Right cardiac atrium (tissue), 5 donors: ENCODE measurements at regions not wholly inside any gene's neighbourhood (a gene's known extent, or its start where the extent isn't known, plus 50 kb on each side); places are given as distances from the start of the nearest gene placed in this dataset.
"Not testable (repeated sequence)": the region's sequence is repeated elsewhere in the genome, so short reads cannot be mapped to it uniquely, and the experiment has no call there.

Source experiments
- ATAC-seq, 2 donors: fragments of 200-7000 bp; cut with Tn5 transposase; one replicate each; pipeline versions ENCODE4 v1.8.0 to v1.9.1; 2020; ENCODE audit warnings: moderate library complexity in 2 of 2, mild to moderate bottlenecking in 1 of 2
- DNase-seq, 3 donors: peaks; one replicate each; pipeline ENCODE4 v3.0.0-alpha.2; 2020
- H3K27ac ChIP-seq: one replicate; pipeline ENCODE4 v1.5.1; 2013; ENCODE audit warnings: mild to moderate bottlenecking, low read length, control low read depth, moderate library complexity
- H3K27me3 ChIP-seq: one replicate; pipeline ENCODE4 v1.6.1; 2013; ENCODE audit not compliant: control insufficient read depth, insufficient read depth
- H3K4me1 ChIP-seq: one replicate; pipeline ENCODE4 v1.6.1; 2013; ENCODE audit warnings: low read length; ENCODE audit not compliant: control insufficient read depth, insufficient read depth
- H3K4me3 ChIP-seq: one replicate; pipeline ENCODE4 v1.5.1; 2013; ENCODE audit warnings: low read length, control low read depth
- H3K9me3 ChIP-seq: one replicate; pipeline ENCODE4 v1.6.1; 2013; ENCODE audit warnings: low read length; ENCODE audit not compliant: control insufficient read depth
- WGBS: extraction: QIAGEN DNeasy Blood & Tissue Kit; methylation state at CpG from one replicate; pipeline ENCODE4 v1.1.7; 2013; 5-methylcytosine and 5-hydroxymethylcytosine counted together
- intact Hi-C, 4 donors: fragments of 100-400 bp; cut with DNase I; formaldehyde crosslinking; loops; one replicate each; pipeline versions ENCODE4 v1.11.0 to v1.14.0; 2022 to 2023
- donor health status: healthy with polysubstance abuse.
- donor health status: DM: no; HTN: yes; CAD: no.
- donor health status: DM: no; HTN: no; CAD: no.
- donor health status: DM: no; HTN: yes; CAD: no; lungs with severe emphysema.
- donor health status: DM: yes; HTN: yes; CAD: no.

DNA sequence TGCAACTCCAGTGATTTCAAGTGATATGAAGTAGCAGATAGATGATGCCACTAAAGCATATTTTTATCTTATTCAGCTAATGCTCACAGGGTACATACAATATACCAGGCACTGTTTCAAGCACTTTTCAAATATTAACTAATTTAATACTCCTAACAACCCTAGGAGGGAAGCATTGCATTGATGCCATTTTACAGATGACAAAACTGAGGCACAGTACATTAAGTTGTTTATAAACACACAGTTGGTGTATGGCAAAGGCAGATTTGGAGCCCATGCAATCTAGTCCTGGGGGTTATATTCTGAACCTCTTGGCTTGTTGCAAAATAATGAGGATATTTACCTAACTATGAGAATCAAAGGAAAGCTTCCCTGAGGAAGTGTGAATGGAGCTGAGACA, 371.0 kb downstream of the SFMBT2 start:
- ATAC-seq (no peak), DNase-seq (no peak)
- no peak overlapping the region for H3K27ac ChIP-seq
- no peaks in the 10 kb centered on the region for H3K4me1 ChIP-seq
- no peaks in the 10 kb centered on the region for H3K9me3 ChIP-seq
- intact Hi-C loops = no loop called here
- H3K27me3 ChIP-seq = no peaks in the 10 kb centered on the region
- H3K4me3 ChIP-seq = no peak overlapping the region

DNA sequence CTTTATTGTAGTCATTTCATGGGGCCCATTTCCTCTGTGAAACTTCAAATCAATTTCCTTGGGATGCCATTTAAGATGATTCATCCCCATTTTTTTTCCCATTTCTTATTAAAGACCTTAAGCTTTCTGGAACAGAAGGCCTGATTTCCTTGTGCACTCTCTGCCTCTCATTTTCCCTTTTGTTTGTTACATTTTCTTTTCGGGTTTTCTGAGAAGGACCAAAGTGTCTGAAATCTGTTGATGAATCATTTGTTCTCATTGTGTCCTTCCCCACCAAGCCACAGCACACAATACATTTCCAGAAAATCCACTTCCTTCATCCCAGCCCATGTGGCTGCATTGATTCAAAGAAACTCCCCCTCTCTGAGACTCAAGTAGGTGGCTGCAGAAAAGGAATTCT, 372.4 kb downstream of the SFMBT2 start:
- H3K4me1 ChIP-seq = no peaks in the 10 kb centered on the region
- no peak overlapping the region for H3K27ac ChIP-seq
- DNase-seq (no peak), ATAC-seq (no peak)
- intact Hi-C loops = no loop called here
- no peaks in the 10 kb centered on the region for H3K27me3 ChIP-seq
- WGBS = 76% methylated on average over 1 of the region's 1 CpG
- no peak overlapping the region for H3K4me3 ChIP-seq
- no peaks in the 10 kb centered on the region for H3K9me3 ChIP-seq

DNA sequence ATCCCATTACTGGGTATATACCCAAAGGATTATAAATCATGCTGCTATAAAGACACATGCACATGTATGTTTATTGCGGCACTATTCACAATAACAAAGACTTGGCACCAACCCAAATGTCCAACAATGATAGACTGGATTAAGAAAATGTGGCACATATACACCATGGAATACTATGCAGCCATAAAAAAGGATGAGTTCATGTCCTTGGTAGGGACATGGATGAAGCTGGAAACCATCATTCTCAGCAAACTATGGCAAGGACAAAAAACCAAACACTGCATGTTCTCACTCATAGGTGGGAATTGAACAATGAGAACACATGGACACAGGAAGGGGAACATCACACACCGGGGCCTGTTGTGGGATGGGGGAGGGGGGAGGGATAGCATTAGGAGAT, 373.4 kb downstream of the SFMBT2 start:
- H3K9me3 ChIP-seq, H3K27me3 ChIP-seq, intact Hi-C loops, ATAC-seq, H3K27ac ChIP-seq, H3K4me3 ChIP-seq, DNase-seq, H3K4me1 ChIP-seq: not testable (repeated sequence)
- 100% methylated on average over 2 of the region's 2 CpGs for WGBS

DNA sequence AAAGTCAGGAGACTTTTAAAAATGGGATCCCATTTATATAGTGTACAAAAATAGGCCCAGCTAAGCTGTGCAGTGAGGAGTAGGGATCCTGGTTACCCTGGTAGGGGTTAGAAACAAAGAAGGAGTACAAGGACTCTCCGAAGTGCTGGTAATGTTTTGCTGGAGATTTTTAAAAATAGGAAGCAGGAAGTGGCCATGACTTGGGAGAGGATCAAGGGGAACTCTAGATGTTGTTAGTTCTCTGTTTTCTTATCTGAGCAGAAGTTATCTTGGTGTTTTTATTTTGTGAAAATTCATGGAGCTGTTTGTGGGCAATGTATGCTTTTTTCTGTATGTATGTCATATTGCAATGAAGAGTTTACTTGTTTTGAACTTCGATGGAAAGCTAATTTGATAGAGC, 373.9 kb downstream of the SFMBT2 start:
- DNase-seq = no peak
- Histone ChIP-seq H3K27ac (no peak overlapping the region), H3K4me1 (no peaks in the 10 kb centered on the region), H3K9me3 (no peaks in the 10 kb centered on the region), H3K4me3 (no peak overlapping the region), H3K27me3 (no peaks in the 10 kb centered on the region)
- ATAC-seq = no peak
- WGBS = 73% methylated on average over 2 of the region's 2 CpGs
- intact Hi-C loops = no loop called here

DNA sequence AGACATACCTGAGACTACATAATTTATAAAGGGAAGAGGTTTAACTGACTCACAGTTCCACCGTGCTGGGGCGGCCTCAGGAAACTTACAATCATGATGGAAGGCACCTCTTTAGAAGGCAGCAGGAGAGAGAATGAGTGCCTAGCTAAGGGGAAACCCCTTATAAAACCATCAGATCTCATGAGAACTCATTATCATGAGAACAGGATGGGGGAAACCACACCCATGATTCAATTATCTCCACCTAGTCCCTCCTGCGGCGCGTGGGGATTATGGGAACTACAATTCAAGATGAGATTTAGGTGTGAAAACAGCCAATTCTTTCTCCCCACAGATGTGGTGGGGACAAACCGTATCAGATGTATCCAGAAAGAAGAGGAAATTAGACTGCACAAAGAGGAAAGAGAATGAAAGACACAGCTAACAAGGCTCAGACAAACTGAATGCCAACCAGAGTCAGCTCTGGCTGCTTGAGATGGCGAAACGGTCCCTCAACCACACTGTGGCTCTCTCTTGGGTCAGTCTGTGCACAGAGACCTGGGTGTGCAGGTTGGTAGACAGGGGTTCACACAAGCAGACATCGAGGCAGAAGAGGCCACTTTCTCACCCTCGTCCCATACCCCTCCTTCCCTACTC, 375.6 kb downstream of the SFMBT2 start:
- 72% methylated on average over 10 of the region's 10 CpGs for WGBS
- intact Hi-C loops = no loop called here
- Histone ChIP-seq H3K4me1 (no peaks in the 10 kb centered on the region), H3K4me3 (no peak overlapping the region), H3K27ac (no peak overlapping the region), H3K27me3 (no peaks in the 10 kb centered on the region), H3K9me3 (no peaks in the 10 kb centered on the region)
- no peak for ATAC-seq
- DNase-seq = no peak

DNA sequence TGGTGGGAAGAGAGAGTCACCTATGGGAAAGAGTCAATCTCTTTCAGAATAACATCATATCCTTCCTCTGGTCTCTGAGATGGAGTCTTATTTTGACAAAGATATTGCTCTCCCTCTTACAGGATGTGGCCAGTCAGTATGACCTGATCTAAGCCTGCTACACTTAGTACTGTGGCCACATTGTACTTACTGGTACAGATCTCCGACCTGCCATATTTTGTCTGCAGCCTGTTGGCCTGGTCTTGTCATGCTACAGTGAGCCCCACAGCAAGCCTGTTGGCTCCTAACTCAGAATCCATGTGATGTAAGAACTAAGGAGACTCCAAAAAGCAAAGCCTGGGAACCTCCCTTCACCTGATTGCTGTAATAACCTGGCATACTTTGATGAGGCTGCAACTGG, 377.8 kb downstream of the SFMBT2 start:
- Histone ChIP-seq H3K9me3 (no peaks in the 10 kb centered on the region), H3K4me1 (no peaks in the 10 kb centered on the region), H3K4me3 (no peak overlapping the region), H3K27me3 (no peaks in the 10 kb centered on the region), H3K27ac (no peak overlapping the region)
- 77% methylated on average over 1 of the region's 1 CpG for WGBS
- ATAC-seq (no peak), DNase-seq (no peak)
- intact Hi-C loops = no loop called here

DNA sequence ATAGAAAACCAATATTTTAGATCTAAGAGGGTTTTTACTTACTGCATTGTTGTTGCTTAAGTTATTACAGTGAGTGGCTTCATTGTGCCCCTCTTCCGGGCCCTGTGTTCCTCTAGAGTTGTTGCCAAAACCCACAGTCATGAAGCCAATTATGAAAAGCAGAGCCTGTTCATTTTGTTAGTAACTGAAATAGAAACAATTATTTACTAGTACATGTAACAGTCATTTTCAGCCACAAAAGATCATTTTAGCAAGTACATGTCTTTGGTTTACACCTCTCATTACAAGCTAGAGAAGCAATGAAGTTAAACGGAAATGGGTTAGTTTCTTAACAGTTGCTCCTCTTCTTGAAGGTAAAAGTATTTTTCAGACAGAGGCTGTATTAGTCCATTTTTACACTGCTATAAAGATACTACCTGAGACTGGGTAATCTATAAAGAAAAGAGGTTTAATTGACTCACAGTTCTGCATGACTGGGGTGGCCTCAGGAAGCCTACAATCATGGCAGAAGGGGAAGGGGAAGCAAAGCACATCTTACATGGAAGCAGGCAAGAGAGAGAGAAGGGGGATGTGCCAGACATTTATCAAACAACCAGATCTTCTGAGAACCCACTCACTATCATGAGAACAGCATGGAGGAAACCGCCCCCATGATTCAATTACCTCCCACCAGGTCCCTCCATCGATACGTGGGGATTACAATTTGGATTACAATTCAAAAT, 380.5 kb downstream of the SFMBT2 start:
- Histone ChIP-seq H3K4me1 (no peaks in the 10 kb centered on the region), H3K27ac (no peak overlapping the region), H3K9me3 (no peaks in the 10 kb centered on the region), H3K27me3 (no peaks in the 10 kb centered on the region), H3K4me3 (no peak overlapping the region)
- ATAC-seq (no peak), DNase-seq (no peak)
- intact Hi-C loops = no loop called here
- WGBS = 81% methylated on average over 5 of the region's 5 CpGs

DNA sequence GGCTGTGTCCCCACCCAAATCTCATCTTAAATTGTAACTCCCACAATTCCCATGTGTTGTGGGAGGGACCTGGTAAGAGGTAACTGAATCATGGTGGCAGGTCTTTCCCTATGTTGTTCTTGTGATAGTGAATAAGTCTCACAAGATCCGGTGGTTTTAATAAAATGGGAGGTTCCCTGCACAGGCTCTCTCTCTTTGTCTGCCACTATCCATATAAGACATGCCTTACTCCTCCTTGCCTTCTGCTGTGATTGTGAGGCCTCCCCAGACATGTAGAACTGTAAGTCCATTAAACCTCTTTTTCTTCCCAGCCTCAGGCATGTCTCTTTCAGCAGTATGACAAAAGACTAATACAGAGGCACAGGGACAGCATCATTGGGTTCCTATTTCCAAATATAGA, 381.2 kb downstream of the SFMBT2 start:
- no peaks in the 10 kb centered on the region for H3K4me1 ChIP-seq
- WGBS = 45% methylated on average over 1 of the region's 1 CpG
- no peaks in the 10 kb centered on the region for H3K9me3 ChIP-seq
- intact Hi-C loops = no loop called here
- no peaks in the 10 kb centered on the region for H3K27me3 ChIP-seq
- H3K4me3 ChIP-seq = no peak overlapping the region
- no peak for DNase-seq
- no peak for ATAC-seq
- no peak overlapping the region for H3K27ac ChIP-seq

DNA sequence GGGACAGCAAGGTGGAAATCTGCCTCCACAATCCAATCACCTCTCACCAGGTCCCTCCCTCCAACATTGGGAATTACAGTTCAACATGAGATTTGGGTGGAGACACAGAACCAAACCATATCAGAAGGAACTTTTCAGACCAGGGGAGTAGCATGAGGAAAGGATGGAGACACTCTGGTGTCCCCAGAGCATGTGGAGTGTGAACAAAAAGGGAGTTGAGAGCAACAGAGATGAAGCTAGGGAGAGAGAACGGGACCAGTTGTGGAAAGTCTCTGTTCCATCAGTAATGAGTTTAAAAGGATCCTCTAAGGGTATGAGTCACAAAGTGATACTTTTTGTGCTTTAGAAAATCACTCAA, 382.0 kb downstream of the SFMBT2 start:
- intact Hi-C loops = no loop called here
- Histone ChIP-seq H3K4me3 (no peak overlapping the region), H3K27me3 (no peaks in the 10 kb centered on the region), H3K4me1 (no peaks in the 10 kb centered on the region), H3K9me3 (no peaks in the 10 kb centered on the region), H3K27ac (no peak overlapping the region)
- ATAC-seq (no peak), DNase-seq (no peak)
- 73% methylated on average over 1 of the region's 1 CpG for WGBS

DNA sequence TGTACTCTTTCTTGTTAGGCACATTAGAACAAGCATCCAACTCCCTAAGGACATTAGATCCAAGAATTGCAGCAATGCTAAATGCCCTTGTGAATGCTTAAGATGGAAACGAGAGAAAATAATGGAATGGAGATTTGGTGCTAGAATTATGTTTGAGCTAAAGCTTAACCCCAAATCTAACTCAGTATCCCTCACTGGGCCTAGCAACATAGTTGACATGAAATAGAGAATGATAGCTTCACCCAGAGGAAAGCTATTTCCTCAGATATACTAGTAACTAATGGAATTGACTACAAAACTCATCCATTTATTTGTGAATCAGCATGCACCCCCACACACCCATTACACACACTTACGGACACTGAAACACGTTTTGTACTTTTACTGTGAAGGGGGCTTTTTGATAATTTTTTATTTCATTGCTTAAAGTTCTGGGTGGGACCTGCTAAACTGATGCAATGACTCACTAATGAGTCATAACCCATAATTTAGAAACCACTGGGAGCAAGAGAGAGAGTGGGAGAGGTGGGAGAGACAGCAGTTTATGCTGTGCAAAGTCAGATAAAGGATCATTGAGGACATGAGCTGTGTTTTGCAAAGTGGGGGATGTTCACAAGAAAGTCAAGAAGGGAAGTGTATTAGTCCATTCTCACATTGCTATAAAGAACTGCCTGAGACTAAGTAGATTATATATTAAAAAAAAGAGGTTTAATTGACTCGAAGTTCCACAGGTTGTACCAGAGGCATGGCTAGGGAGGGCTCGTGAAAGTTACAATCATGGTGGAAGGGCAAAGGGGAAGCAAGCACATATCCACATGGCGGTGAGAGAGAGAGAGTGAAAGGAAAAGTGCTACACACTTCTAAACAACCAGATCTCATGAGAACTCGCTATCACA, 382.7 kb downstream of the SFMBT2 start:
- DNase-seq = no peak
- 72% methylated on average over 7 of the region's 7 CpGs for WGBS
- intact Hi-C loops = no loop called here
- no peak for ATAC-seq
- Histone ChIP-seq H3K4me1 (no peaks in the 10 kb centered on the region), H3K27me3 (no peaks in the 10 kb centered on the region), H3K27ac (no peak overlapping the region), H3K9me3 (no peaks in the 10 kb centered on the region), H3K4me3 (no peak overlapping the region)

DNA sequence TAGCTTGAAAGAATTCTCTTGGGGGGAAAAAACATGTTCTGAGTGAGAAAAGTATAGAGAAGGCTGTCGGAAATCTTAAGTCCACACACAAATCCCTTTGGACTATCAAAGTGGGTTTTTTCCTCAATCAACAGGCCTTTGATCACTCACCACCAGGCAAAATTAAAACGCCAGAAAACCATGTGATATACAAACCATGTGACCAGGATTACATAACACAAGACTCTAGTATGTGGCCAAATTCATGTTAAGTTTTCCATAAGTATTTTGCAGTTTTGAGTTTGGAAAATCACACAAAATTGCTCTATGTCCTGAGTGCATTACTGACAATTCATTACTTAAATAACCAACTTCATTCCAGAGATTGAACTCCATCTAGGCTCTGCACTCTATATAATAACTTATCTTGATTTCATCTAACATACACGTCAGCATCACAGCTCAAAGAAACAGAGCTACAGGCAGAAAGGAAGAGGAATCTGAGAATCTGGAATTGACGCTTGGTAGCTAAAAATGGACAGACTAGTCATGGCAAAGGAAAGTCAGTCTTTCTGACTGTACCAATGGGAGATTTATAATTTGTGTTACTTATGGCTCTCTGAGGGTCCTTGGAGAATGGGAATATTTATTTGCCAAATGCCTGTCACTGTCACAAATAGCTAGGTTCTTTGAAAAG, 383.5 kb downstream of the SFMBT2 start:
- intact Hi-C loops = no loop called here
- no peak for ATAC-seq
- 54% methylated on average over 4 of the region's 4 CpGs for WGBS
- H3K27ac ChIP-seq = no peak overlapping the region
- no peaks in the 10 kb centered on the region for H3K27me3 ChIP-seq
- H3K9me3 ChIP-seq = no peaks in the 10 kb centered on the region
- H3K4me1 ChIP-seq = no peaks in the 10 kb centered on the region
- no peak overlapping the region for H3K4me3 ChIP-seq
- DNase-seq = no peak
